ENCODE measurements at regions not wholly inside any gene's neighbourhood (a gene's known extent, or its start where the extent isn't known, plus 50 kb on each side); places are given as distances from the start of the nearest gene placed in this dataset.

- Mint-ChIP-seq H3K27ac (no peak overlapping the region), H3K9me3 (peaks cover 0 to 7% (median 4%) of the 10 kb centered on the region in 7 donors), H3K36me3 (no peaks in the 10 kb centered on the region), H3K4me1 (no peaks in the 10 kb centered on the region), H3K27me3 (ENCODE audit: low read depth in 3 of 3) (peaks cover 6 to 8% (median 8%) of the 10 kb centered on the region in 3 donors), H3K4me3 (no peak overlapping the region)
- DNase-seq = no peak
- Histone ChIP-seq H3K79me2 (ENCODE audit: insufficient read depth, low read length) (no peaks in the 10 kb centered on the region), H3K4me3 (replicated peaks in 1 of 3; ENCODE audit: low read depth in 2 of 3, low read length in 3 of 3) (no peak overlapping the region), H4K20me1 (ENCODE audit: insufficient read depth, low read length) (no peaks in the 10 kb centered on the region), H3K4me2 (replicated peaks; ENCODE audit: extremely low read depth, low read length, poor library complexity, severe bottlenecking) (no peak overlapping the region), H3K9me3 (replicated peaks in 1 of 2; ENCODE audit: control insufficient read depth in 1 of 2, insufficient read depth in 1 of 2, low read length in 2 of 2) (peaks cover 0 to 7% of the 10 kb centered on the region in 2 donors), H3K36me3 (replicated peaks in 1 of 2; ENCODE audit: control insufficient read depth in 1 of 2, insufficient read depth in 2 of 2, low read length in 2 of 2) (no peaks in the 10 kb centered on the region), H2AFZ (ENCODE audit: insufficient read depth, low read depth, low read length, poor library complexity, severe bottlenecking) (no peak overlapping the region), H3K27me3 (ENCODE audit: control insufficient read depth in 2 of 2, insufficient read depth in 2 of 2, low read length in 2 of 2) (peaks cover 0 to 4% of the 10 kb centered on the region in 2 donors), H3K27ac (ENCODE audit: low read depth in 1 of 2, low read length in 2 of 2) (no peak overlapping the region), H3K9ac (ENCODE audit: insufficient read depth, low read length, poor library complexity, severe bottlenecking) (no peak overlapping the region), H3K4me1 (ENCODE audit: control insufficient read depth in 1 of 2, insufficient read depth in 2 of 2, low read length in 2 of 2) (no peaks in the 10 kb centered on the region)
- intact Hi-C loops (cut with micrococcal nuclease) = no loop called here
- WGBS (ENCODE audit: insufficient coverage) = 95% methylated on average over 7 of the region's 13 CpGs
- TF ChIP-seq, protein P1, sequence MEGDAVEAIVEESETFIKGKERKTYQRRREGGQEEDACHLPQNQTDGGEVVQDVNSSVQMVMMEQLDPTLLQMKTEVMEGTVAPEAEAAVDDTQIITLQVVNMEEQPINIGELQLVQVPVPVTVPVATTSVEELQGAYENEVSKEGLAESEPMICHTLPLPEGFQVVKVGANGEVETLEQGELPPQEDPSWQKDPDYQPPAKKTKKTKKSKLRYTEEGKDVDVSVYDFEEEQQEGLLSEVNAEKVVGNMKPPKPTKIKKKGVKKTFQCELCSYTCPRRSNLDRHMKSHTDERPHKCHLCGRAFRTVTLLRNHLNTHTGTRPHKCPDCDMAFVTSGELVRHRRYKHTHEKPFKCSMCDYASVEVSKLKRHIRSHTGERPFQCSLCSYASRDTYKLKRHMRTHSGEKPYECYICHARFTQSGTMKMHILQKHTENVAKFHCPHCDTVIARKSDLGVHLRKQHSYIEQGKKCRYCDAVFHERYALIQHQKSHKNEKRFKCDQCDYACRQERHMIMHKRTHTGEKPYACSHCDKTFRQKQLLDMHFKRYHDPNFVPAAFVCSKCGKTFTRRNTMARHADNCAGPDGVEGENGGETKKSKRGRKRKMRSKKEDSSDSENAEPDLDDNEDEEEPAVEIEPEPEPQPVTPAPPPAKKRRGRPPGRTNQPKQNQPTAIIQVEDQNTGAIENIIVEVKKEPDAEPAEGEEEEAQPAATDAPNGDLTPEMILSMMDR (IDR thresholded peaks at IDR 0.05) = no peak
Observed at GRCh38 chr9:88754452-88754851, 219.5 kb downstream of the NXNL2 start.

DNA sequence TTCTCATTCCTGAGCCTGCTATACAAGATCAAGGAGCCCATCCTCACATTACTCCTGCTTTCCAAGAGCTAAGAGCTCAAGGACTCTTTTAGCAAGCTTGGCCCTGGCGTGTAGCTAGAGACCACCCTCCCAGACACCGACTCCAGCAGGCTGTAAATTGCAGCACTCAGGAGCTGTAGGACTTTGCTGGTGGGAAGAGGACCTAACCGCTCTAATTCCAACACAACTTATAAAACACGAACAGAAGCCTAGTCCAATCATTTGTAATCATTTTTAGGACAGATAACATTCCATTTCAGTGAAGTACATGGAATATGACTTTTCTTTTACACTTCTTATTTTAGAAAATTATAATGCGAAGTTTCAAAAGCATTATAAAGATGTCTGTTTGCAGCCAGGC, 219.9 kb downstream of the NXNL2 start:
- no peak overlapping the region for H3K4me2 ChIP-seq (replicated peaks; ENCODE audit: extremely low read depth, low read length, poor library complexity, severe bottlenecking)
- no peaks in the 10 kb centered on the region for H4K20me1 ChIP-seq (ENCODE audit: insufficient read depth, low read length)
- H3K9me3 ChIP-seq (replicated peaks in 1 of 2; ENCODE audit: control insufficient read depth in 1 of 2, insufficient read depth in 1 of 2, low read length in 2 of 2) = peaks cover 0 to 7% of the 10 kb centered on the region in 2 donors
- peaks cover 0 to 4% of the 10 kb centered on the region in 2 donors for H3K27me3 ChIP-seq (ENCODE audit: control insufficient read depth in 2 of 2, insufficient read depth in 2 of 2, low read length in 2 of 2)
- no peak overlapping the region for H2AFZ ChIP-seq (ENCODE audit: insufficient read depth, low read depth, low read length, poor library complexity, severe bottlenecking)
- Mint-ChIP-seq H3K4me3 (no peak overlapping the region), H3K4me1 (no peaks in the 10 kb centered on the region), H3K27ac (no peak overlapping the region), H3K36me3 (no peaks in the 10 kb centered on the region), H3K9me3 (peaks cover 0 to 7% (median 4%) of the 10 kb centered on the region in 7 donors), H3K27me3 (ENCODE audit: low read depth in 3 of 3) (peaks cover 6 to 10% (median 8%) of the 10 kb centered on the region in 3 donors)
- WGBS (ENCODE audit: insufficient coverage) = 100% methylated on average over 1 of the region's 5 CpGs
- no peaks in the 10 kb centered on the region for H3K79me2 ChIP-seq (ENCODE audit: insufficient read depth, low read length)
- no peak overlapping the region for H3K9ac ChIP-seq (ENCODE audit: insufficient read depth, low read length, poor library complexity, severe bottlenecking)
- intact Hi-C loops (cut with micrococcal nuclease) = no loop called here
- H3K4me3 ChIP-seq (replicated peaks in 1 of 3; ENCODE audit: low read depth in 2 of 3, low read length in 3 of 3) = no peak overlapping the region
- no peaks in the 10 kb centered on the region for H3K36me3 ChIP-seq (replicated peaks in 1 of 2; ENCODE audit: control insufficient read depth in 1 of 2, insufficient read depth in 2 of 2, low read length in 2 of 2)
- H3K27ac ChIP-seq (ENCODE audit: low read depth in 1 of 2, low read length in 2 of 2) = no peak overlapping the region
- no peaks in the 10 kb centered on the region for H3K4me1 ChIP-seq (ENCODE audit: control insufficient read depth in 1 of 2, insufficient read depth in 2 of 2, low read length in 2 of 2)
- DNase-seq = no peak
- TF ChIP-seq, protein P1 (IDR thresholded peaks at IDR 0.05) = no peak

Data from CD14-positive monocyte (primary cell).